Stimulated activated CD4-positive, alpha-beta T cell treated with anti-CD3 and anti-CD28 coated beads, Interleukin-15, amount 100 ng/mL, for 24 hours (primary cell): ENCODE measurements at regions not wholly inside any gene's neighbourhood (a gene's known extent, or its start where the extent isn't known, plus 50 kb on each side); places are given as distances from the start of the nearest gene placed in this dataset.

Experiments used
- DNase-seq: peaks from one replicate; pipeline ENCODE4 v3.0.0-alpha.2; 2020

DNA sequence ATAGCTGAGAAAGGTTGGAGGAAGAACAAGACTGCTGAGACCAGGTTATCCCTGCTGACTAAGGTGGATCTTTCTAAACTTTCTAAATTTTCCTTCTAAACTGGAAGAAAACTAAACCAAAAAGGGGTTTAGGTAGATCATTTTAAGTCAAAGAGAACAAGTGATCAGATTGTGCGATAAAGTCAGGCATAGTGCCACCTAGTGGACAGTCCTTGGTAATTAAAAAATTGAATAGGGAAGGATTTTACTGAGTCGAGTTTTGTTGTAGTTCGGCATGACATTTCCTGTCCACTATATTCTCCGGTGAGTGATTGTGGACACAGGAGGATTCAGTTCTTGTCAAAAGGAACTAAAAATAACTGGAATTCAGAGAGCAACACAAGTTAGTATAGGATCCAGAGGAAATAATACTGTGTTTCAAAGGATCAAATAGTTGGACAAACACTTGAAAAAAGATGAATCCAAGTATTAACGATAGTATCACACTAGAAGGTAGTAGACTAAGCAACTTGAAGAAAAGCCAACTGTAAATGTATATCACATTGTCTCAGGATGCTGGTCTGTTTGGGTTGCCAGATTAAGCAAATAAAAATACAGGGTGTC, 1236.4 kb downstream of the FAM181B start:
- DNase-seq: peak; percentile 5

DNA sequence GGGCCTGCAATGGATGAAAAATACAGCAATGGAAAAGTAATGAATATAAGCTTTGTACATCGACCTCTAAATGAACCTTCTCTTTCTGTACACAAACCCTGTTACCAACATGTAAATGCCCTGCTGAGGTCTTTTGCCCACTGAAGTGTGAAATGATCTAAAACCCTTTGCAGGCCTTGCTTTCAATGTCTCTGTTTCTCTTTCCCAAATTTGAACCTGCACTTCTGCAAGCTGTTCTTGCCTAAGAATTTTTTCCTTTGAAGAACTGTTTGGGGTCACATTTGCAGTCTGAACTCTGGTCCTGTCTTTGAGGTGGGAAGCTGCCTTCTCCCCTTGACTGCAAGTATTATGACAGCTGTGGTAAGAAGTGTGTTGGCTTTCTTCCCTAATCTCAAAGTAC, 1237.1 kb downstream of the FAM181B start:
- no peak for DNase-seq

DNA sequence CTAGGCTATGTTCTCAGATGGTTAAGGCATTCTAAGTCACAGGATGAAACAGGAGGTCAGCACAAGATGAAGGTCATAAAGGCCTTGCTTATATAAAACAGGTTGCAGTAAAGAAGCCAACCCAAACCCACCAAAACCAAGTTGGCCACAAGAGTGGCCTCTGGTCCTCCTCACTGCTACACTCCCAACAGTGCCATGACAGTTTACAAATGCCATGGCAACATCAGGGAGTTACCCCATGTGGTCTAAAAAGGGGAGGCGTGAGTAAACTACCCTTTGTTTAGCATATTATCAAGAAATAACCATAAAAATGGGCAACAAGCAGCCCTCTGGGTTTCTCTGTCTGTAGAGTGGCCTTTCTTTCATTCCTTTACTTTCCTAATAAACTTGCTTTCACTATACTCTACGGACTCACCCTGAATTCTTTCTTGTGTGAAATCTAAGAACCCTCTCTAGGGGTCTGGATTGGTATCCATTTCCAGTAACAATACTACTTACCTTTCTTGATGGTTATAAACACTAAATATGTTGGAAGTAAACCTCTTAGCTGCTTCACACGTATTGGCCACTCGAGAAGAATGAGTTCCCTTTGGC, 1237.9 kb downstream of the FAM181B start:
- DNase-seq: no peak

GRCh38 chr11:81494431-81494830, 1239.2 kb downstream of the FAM181B start:
- DNase-seq: no peak

DNA sequence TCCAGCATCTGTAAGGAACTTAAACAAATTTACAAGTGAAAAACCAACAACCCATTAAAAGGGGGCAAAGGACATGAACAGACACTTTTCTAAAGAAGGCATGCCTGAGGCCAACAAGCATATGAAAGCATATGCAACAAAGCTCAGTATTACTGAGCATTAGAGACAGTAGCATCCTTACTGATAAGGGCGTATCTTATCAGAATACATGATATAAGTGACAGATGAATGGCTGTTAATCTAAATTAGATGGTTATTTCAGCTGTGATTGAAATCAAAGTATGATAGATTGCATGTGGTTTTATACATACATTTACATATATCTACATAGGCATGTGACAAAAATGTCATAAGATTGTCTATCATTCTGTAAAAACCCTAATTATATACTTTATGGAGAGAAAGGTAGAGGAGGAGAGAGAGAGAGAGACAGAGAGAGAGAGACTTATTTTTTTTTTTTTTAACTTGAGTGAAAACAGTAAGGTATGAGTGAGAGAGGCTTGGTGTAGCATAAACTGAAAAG, 1240.7 kb downstream of the FAM181B start:
- no peak for DNase-seq

DNA sequence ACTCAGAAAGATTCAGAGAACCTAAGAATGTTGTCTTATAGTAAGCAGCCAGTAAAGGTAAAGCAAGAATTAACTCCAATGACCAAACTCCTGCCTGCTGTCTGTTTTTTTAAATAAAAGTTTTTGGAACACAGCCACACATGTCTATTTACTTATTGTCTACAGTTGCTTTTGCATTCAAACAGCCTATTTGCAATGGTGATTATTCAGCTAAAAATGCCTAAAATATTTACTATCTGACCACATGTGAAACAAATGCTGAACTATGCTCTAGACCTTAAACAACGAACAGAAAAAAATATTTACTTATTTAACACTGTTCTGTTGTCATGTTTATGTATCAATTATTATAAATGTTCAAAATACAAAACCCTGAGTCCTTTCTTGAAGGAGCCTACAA, 1246.6 kb downstream of the FAM181B start:
- DNase-seq: no peak

DNA sequence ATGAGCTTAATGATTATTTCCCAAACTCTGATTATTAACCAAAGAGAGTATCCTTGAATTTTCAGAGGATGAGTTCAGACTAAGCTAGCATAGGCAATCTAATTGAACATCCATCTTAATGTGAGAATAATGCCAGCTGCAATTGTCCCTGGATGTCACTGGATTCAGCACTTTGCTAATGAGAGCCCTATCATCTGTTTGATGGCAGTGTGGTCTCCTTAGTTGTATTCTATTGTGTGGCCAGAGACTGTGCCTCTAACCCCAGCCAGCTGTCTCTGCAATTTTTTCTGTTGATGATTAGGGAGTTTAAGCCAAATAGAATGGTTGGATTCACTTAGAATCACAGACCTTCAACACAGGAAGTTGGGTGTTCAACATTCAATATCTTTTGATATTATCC, 1249.5 kb downstream of the FAM181B start:
- no peak for DNase-seq

GRCh38 chr11:81477277-81477676, 1256.4 kb downstream of the FAM181B start:
- DNase-seq: no peak

- DNase-seq: no peak
Observed at GRCh38 chr11:81476345-81476744, 1257.3 kb downstream of the FAM181B start.

GRCh38 chr11:81472646-81473045, 1261.0 kb downstream of the FAM181B start:
- DNase-seq: no peak

- DNase-seq: no peak
Observed at GRCh38 chr11:81470446-81470845, 1263.2 kb downstream of the FAM181B start.

GRCh38 chr11:81459766-81460306, 1273.8 kb downstream of the FAM181B start:
- DNase-seq: no peak

DNA sequence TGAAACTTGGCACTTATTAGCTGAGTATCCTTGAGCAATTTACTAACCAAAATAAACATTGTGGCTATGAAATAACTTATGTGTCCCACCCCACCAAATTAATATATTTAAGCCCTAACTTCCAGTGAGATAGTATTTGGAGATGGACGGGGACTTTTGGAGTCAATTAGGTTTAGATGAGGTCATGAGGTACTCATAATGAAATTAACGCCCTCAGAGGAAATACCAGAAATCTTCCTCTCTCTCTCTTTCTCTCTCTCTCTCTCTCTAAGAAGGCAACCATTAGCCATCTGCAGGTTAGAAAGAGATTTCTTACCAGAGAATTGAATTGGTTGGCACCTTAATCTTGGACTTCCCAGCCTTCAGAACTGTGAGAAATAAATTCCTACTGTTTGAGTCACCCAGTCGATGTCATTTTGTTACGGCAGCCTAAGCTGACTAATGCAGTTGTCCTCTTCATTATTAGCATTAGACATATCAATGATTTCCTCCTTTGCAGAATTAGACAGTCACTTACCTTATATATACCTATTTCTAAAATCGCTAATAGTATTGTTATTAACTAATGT, 1284.0 kb downstream of the FAM181B start:
- DNase-seq: no peak

DNA sequence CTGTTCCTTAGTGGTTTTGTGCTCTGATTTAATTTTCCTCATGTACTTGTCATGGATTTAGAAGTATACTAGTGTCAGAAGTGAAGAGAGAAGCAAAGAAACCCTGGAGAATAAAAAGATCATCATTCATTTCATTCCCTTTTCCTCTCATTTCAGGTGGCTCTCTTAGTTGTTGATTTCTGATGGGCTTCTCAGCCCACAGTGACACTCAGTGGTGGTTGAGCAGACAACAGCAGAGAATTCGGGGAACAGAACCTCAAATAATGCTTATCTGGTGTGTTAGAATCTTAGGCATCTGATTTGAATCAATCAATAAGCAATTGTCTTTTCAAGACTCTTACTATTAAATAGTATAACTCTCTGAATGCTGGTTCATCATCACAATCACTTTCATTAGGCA, 1289.4 kb downstream of the FAM181B start:
- no peak for DNase-seq

GRCh38 chr11:81432333-81432732, 1301.3 kb downstream of the FAM181B start:
- DNase-seq: no peak

- no peak for DNase-seq
Observed at GRCh38 chr11:81424822-81425221, 1308.8 kb downstream of the FAM181B start.

DNA sequence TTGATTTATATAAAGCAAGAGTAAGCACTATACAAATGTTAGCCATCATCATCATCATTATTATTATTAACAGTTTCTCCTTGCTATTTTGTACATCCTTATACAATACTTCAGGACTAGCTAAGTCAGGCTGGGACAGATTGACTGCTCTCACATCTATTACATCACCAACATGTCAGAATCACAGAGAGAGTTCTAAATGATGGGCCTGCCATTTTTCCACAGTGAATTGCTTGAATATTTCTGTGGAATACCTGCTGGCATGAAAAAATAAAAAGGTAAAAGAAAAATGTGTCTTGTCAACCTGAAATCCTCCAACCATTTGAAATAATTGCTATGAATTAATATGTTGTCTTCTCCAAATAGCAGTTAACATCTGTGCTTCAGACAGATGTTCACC, 1311.3 kb downstream of the FAM181B start:
- no peak for DNase-seq

GRCh38 chr11:81421251-81421860, 1312.3 kb downstream of the FAM181B start:
- no peak for DNase-seq

DNA sequence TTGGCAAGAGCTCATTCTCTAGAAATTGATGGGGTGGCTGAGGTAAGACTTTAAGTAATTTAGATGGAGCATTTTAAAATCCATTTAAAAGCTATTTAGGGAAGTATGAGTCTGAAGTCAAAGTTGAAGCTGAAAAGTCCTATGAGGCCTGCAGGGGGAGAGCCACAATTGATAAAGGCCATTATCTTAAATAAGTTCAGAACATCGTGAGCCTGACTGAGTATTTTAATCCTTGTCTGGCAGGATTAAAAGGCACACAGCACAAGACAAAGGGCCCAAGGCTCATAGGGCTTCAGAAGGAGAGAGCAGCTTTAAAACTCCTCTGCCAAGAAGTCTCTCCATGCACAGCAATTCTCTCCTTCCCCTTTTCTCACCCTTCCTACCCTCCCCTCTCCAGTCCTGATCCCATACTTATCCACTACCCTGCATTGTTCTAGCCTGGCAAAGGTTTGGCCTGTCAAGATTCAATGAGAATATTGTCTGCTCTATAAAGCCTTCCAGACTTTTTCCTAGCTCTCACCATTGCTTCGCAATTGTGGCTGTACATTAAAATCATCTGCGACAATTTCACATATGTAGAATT, 1312.9 kb downstream of the FAM181B start:
- no peak for DNase-seq

- DNase-seq: no peak
Observed at GRCh38 chr11:81397316-81397715, 1336.3 kb downstream of the FAM181B start.

- DNase-seq: no peak
Observed at GRCh38 chr11:81394311-81394710, 1339.4 kb downstream of the FAM181B start.

GRCh38 chr11:81388326-81388725, 1345.3 kb downstream of the FAM181B start:
- no peak for DNase-seq

DNA sequence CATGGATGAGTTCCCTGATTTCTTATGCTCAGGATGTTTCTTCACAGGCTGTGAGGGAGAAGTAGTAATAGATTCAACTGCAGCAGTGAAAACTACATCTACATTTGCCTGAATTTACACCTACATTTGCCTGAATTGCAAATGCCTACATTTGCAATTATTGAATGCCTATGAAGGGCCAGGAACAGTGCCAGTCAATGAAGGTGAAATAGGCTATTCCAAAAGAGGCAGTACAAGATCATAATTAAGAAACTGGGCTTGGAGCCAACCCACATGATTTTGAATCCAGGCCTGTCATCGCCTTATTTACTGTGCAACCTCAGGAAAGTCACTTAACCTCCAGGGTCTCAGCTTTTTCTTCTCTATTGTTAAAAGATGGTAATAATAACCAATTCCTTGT, 1353.3 kb downstream of the FAM181B start:
- DNase-seq: no peak
